Vagina (tissue), 2 donors: ENCODE measurements at regions not wholly inside any gene's neighbourhood (a gene's known extent, or its start where the extent isn't known, plus 50 kb on each side); places are given as distances from the start of the nearest gene placed in this dataset.

Experiments
- DNase-seq, 2 donors: peaks; one replicate each; pipeline ENCODE4 v3.0.0-alpha.2; 2017; ENCODE audit errors: extremely low spot score in 2 of 2
- H3K27ac ChIP-seq: fragments of 200-600 bp; sonication (generic); one replicate; pipeline ENCODE4 v1.5.1; 2019
- H3K27me3 ChIP-seq: fragments of 200-600 bp; sonication (generic); one replicate; pipeline ENCODE4 v1.5.1; 2019
- H3K36me3 ChIP-seq, 2 donors: fragments of 200-600 bp; sonication (generic); one replicate each; pipeline ENCODE4 v1.5.1; 2017 to 2019
- H3K4me1 ChIP-seq: fragments of 200-600 bp; sonication (generic); one replicate; pipeline ENCODE4 v1.5.1; 2019
- H3K4me3 ChIP-seq, 2 donors: fragments of 200-600 bp; sonication (generic); 1 replicate in 1 of 2; 2 replicates in 1 of 2; pipeline ENCODE4 v1.5.1; 2016 to 2019
- H3K9me3 ChIP-seq: fragments of 200-600 bp; sonication (generic); one replicate; pipeline ENCODE4 v1.5.1; 2019
- CTCF ChIP-seq, 3 experiments: fragments of 450-650 bp in 2 of 3; fragments of 200-600 bp in 1 of 3; sonication (generic) in 1 of 3; IDR thresholded peaks; one replicate each; pipeline ENCODE4 v1.5.1; 2017 to 2019; ENCODE audit warnings: antibody characterized with exemption in 3 of 3, mild to moderate bottlenecking in 2 of 3, moderate library complexity in 2 of 3
- POLR2A ChIP-seq, 2 donors: fragments of 450-650 bp; IDR thresholded peaks; one replicate each; pipeline ENCODE4 v1.6.1; 2017; ENCODE audit warnings: antibody characterized with exemption in 2 of 2, mild to moderate bottlenecking in 2 of 2, moderate library complexity in 2 of 2
- POLR2AphosphoS5 ChIP-seq, 2 donors: sonication (generic); formaldehyde crosslinking; IDR thresholded peaks; one replicate each; pipeline ENCODE4 v1.9.0; 2017; ENCODE audit warnings: antibody characterized with exemption in 2 of 2, mild to moderate bottlenecking in 2 of 2, low read depth in 1 of 2; ENCODE audit not compliant: insufficient read depth in 1 of 2
- intact Hi-C: fragments of 100-400 bp; cut with DNase I; formaldehyde crosslinking; loops from one replicate; pipeline ENCODE4 v1.15.1; 2023

- H3K27ac ChIP-seq, result no peak overlapping the region
- no peak for TF ChIP-seq POLR2A (IDR thresholded peaks at IDR 0.05)
- TF ChIP-seq POLR2AphosphoS5 (IDR thresholded peaks at IDR 0.05; ENCODE audit: insufficient read depth in 1 of 2, low read depth in 1 of 2), result no peak
- TF ChIP-seq CTCF (IDR thresholded peaks at IDR 0.05), result no peak
- DNase-seq, result peak in 1 of 2 donors; percentile 46
- H3K27me3 ChIP-seq, result no peaks in the 10 kb centered on the region
- no peaks in the 10 kb centered on the region for H3K9me3 ChIP-seq
- no peak overlapping the region for H3K4me3 ChIP-seq
- peaks cover 8% of the 10 kb centered on the region for H3K4me1 ChIP-seq
- no peaks in the 10 kb centered on the region for H3K36me3 ChIP-seq
- intact Hi-C loops, result no loop called here
Measured at GRCh38 chr22:49476800-49477400, 350.8 kb downstream of the BRD1 start.

DNA sequence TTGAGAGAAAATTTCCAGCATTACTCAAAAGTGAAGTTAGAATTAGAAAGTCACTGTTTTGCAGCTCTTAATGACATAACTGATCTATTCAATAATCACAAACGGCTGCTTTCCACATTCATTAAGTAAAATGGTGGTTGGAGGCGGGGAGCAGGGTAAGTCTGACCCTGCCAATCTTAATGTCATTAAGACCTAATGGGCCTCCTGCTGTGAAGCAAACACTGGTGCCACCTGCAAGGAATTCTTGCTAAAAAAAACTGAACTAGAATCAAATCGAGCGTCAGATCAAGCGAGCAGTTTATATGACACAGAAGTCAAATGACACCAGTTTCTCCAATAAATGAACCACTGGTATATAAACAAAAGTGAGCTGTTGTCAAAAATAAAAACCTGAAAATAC, 351.5 kb downstream of the BRD1 start:
- no peak for DNase-seq
- intact Hi-C loops, result no loop called here
- Histone ChIP-seq H3K27ac (no peak overlapping the region), H3K4me3 (no peak overlapping the region), H3K27me3 (no peaks in the 10 kb centered on the region), H3K36me3 (no peaks in the 10 kb centered on the region), H3K4me1 (peaks cover under 1% of the 10 kb centered on the region), H3K9me3 (no peaks in the 10 kb centered on the region)
- TF ChIP-seq POLR2A (IDR thresholded peaks at IDR 0.05), result no peak
- TF ChIP-seq POLR2AphosphoS5 (IDR thresholded peaks at IDR 0.05; ENCODE audit: insufficient read depth in 1 of 2, low read depth in 1 of 2), result no peak
- no peak for TF ChIP-seq CTCF (IDR thresholded peaks at IDR 0.05)

DNA sequence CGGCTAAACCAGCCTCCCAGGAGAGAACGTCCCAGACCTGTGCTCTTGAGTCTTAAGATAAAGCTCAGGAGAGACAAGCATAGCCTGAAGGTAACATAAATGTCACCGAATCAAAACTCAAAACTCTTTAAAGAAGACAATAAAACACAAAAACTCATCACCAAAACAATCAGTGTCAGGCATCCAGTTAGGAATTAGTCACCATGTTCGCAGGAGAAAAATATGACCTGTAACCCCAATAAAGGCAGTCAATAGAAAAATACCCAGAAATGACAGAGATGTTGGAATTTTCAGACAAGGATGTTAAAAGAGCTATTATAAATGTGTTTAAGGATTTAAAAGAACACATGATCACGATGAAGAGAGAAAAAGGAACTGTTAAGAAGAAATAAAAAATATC, 352.4 kb downstream of the BRD1 start:
- Histone ChIP-seq H3K4me3 (no peak overlapping the region), H3K27me3 (no peaks in the 10 kb centered on the region), H3K27ac (no peak overlapping the region), H3K36me3 (no peaks in the 10 kb centered on the region), H3K4me1 (no peaks in the 10 kb centered on the region), H3K9me3 (no peaks in the 10 kb centered on the region)
- intact Hi-C loops, result no loop called here
- DNase-seq, result no peak
- TF ChIP-seq POLR2AphosphoS5 (IDR thresholded peaks at IDR 0.05; ENCODE audit: insufficient read depth in 1 of 2, low read depth in 1 of 2) (no peak), POLR2A (IDR thresholded peaks at IDR 0.05) (no peak), CTCF (IDR thresholded peaks at IDR 0.05) (no peak)

DNA sequence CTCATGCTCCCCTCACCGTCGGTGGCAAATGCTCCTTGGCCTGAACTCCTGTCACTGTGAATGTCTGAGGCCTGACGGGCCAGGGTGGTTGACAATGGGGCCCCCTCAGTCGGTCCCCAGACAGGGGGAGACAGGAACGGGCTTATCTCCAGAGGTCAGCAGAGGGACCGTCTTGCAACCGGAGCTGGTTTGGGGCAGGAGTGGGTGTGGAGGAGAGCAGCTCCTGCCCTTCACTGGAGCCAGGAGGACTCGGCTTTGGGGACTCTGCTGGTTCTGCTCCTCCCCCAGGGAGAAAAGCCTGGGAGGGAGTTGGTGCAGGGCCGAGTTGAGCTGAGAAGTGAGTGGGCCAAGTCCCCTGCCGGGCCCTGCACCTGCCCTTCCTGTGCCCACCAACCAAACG, 354.4 kb downstream of the BRD1 start:
- Histone ChIP-seq H3K36me3 (no peaks in the 10 kb centered on the region), H3K27me3 (no peaks in the 10 kb centered on the region), H3K9me3 (no peaks in the 10 kb centered on the region), H3K4me3 (no peak overlapping the region), H3K27ac (no peak overlapping the region), H3K4me1 (no peaks in the 10 kb centered on the region)
- TF ChIP-seq POLR2AphosphoS5 (IDR thresholded peaks at IDR 0.05; ENCODE audit: insufficient read depth in 1 of 2, low read depth in 1 of 2) (no peak), POLR2A (IDR thresholded peaks at IDR 0.05) (no peak), CTCF (IDR thresholded peaks at IDR 0.05) (no peak)
- no peak for DNase-seq
- intact Hi-C loops, result no loop called here

- Histone ChIP-seq H3K27me3 (no peaks in the 10 kb centered on the region), H3K27ac (no peak overlapping the region), H3K36me3 (no peaks in the 10 kb centered on the region), H3K4me3 (no peak overlapping the region), H3K9me3 (no peaks in the 10 kb centered on the region), H3K4me1 (no peaks in the 10 kb centered on the region)
- TF ChIP-seq CTCF (IDR thresholded peaks at IDR 0.05), result no peak
- no peak for TF ChIP-seq POLR2AphosphoS5 (IDR thresholded peaks at IDR 0.05; ENCODE audit: insufficient read depth in 1 of 2, low read depth in 1 of 2)
- no peak for TF ChIP-seq POLR2A (IDR thresholded peaks at IDR 0.05)
- no peak for DNase-seq
- intact Hi-C loops, result no loop called here
Measured at GRCh38 chr22:49470741-49471503, 356.8 kb downstream of the BRD1 start.
